ENCODE measurements at regions not wholly inside any gene's neighbourhood (a gene's known extent, or its start where the extent isn't known, plus 50 kb on each side); places are given as distances from the start of the nearest gene placed in this dataset.

- no peaks in the 10 kb centered on the region for H4K20me1 ChIP-seq (ENCODE audit: insufficient read depth, low read length, poor library complexity, severe bottlenecking)
- H3K4me3 ChIP-seq (ENCODE audit: low read length, poor library complexity, severe bottlenecking), result no peak overlapping the region
- no peak overlapping the region for H3K4me2 ChIP-seq (ENCODE audit: low read depth, low read length, poor library complexity, severe bottlenecking)
- H3K9me3 ChIP-seq (ENCODE audit: insufficient read depth, low read depth, low read length), result no peaks in the 10 kb centered on the region
- H3K4me1 ChIP-seq (ENCODE audit: insufficient read depth, low read length, poor library complexity, severe bottlenecking), result peaks cover 11% of the 10 kb centered on the region
- H3K27me3 ChIP-seq (ENCODE audit: insufficient read depth, low read length, poor library complexity, severe bottlenecking), result no peaks in the 10 kb centered on the region
- no peaks in the 10 kb centered on the region for H3K9me2 ChIP-seq (replicated peaks; ENCODE audit: low read depth, low read length)
- no peaks in the 10 kb centered on the region for H3K79me2 ChIP-seq (ENCODE audit: insufficient read depth, low read length)
- no peaks in the 10 kb centered on the region for H3K36me3 ChIP-seq (ENCODE audit: insufficient read depth, low read length)
- H3F3A ChIP-seq (ENCODE audit: low read depth), result no peaks in the 10 kb centered on the region
- no peak overlapping the region for H3K9ac ChIP-seq (ENCODE audit: low read depth, low read length, poor library complexity, severe bottlenecking)
- TF ChIP-seq EZH2phosphoT487 (IDR thresholded peaks at IDR 0.05; ENCODE audit: borderline replicate concordance), result no peak
- TF ChIP-seq, protein P1, sequence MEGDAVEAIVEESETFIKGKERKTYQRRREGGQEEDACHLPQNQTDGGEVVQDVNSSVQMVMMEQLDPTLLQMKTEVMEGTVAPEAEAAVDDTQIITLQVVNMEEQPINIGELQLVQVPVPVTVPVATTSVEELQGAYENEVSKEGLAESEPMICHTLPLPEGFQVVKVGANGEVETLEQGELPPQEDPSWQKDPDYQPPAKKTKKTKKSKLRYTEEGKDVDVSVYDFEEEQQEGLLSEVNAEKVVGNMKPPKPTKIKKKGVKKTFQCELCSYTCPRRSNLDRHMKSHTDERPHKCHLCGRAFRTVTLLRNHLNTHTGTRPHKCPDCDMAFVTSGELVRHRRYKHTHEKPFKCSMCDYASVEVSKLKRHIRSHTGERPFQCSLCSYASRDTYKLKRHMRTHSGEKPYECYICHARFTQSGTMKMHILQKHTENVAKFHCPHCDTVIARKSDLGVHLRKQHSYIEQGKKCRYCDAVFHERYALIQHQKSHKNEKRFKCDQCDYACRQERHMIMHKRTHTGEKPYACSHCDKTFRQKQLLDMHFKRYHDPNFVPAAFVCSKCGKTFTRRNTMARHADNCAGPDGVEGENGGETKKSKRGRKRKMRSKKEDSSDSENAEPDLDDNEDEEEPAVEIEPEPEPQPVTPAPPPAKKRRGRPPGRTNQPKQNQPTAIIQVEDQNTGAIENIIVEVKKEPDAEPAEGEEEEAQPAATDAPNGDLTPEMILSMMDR (conservative IDR thresholded peaks at IDR 0.05; ENCODE audit: low read length), result no peak
- no peak overlapping the region for H2AFZ ChIP-seq (ENCODE audit: low read length)
These were observed 525.9 kb upstream of the KCNMB2 start for GRCh38 chr3:178010306-178010705.

DNA sequence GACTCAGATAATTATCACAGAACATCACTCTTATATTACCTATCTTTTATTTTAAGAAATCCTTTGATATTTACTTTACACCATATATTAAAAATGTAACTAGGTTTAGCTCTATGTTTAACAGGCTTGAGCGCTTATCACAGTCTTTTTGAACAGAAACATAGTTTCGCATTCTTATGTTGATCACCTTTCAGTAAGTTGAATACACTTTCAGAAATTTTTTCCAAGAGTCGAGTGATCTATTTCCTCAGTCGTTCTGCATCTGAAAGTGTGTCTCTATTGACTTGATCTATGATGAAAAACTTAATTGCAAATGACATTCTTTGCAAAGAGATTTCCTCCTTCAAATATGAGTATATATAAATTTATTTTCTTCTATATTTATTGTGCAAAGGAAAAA lies 516.6 kb upstream of the KCNMB2 start:
- no peak overlapping the region for H3K4me2 ChIP-seq (ENCODE audit: low read depth, low read length, poor library complexity, severe bottlenecking)
- H3K9me2 ChIP-seq (replicated peaks; ENCODE audit: low read depth, low read length), result no peaks in the 10 kb centered on the region

GRCh38 chr3:178022599-178022998 lies 513.6 kb upstream of the KCNMB2 start:
- TF ChIP-seq, protein P1 (conservative IDR thresholded peaks at IDR 0.05; ENCODE audit: low read length), result 0 out of 2 replicates have a peak, but pooled peaks have one; percentile 10
- TF ChIP-seq EZH2phosphoT487 (IDR thresholded peaks at IDR 0.05; ENCODE audit: borderline replicate concordance), result no peak
- Histone ChIP-seq H2AFZ (ENCODE audit: low read length) (no peak overlapping the region), H3K4me2 (ENCODE audit: low read depth, low read length, poor library complexity, severe bottlenecking) (no peak overlapping the region), H3K4me3 (ENCODE audit: low read length, poor library complexity, severe bottlenecking) (no peak overlapping the region), H3K79me2 (ENCODE audit: insufficient read depth, low read length) (no peaks in the 10 kb centered on the region), H3F3A (ENCODE audit: low read depth) (no peaks in the 10 kb centered on the region), H3K9ac (ENCODE audit: low read depth, low read length, poor library complexity, severe bottlenecking) (no peak overlapping the region), H3K4me1 (ENCODE audit: insufficient read depth, low read length, poor library complexity, severe bottlenecking) (peaks cover 7% of the 10 kb centered on the region), H3K9me2 (replicated peaks; ENCODE audit: low read depth, low read length) (no peaks in the 10 kb centered on the region), H4K20me1 (ENCODE audit: insufficient read depth, low read length, poor library complexity, severe bottlenecking) (no peaks in the 10 kb centered on the region), H3K36me3 (ENCODE audit: insufficient read depth, low read length) (no peaks in the 10 kb centered on the region), H3K9me3 (ENCODE audit: insufficient read depth, low read depth, low read length) (no peaks in the 10 kb centered on the region), H3K27me3 (ENCODE audit: insufficient read depth, low read length, poor library complexity, severe bottlenecking) (no peaks in the 10 kb centered on the region)

More for the DNA sequence above, 516.6 kb upstream of the KCNMB2 start:
- Histone ChIP-seq H4K20me1 (ENCODE audit: insufficient read depth, low read length, poor library complexity, severe bottlenecking) (no peaks in the 10 kb centered on the region), H3F3A (ENCODE audit: low read depth) (no peaks in the 10 kb centered on the region), H3K4me1 (ENCODE audit: insufficient read depth, low read length, poor library complexity, severe bottlenecking) (peaks cover 7% of the 10 kb centered on the region), H3K27me3 (ENCODE audit: insufficient read depth, low read length, poor library complexity, severe bottlenecking) (no peaks in the 10 kb centered on the region), H3K36me3 (ENCODE audit: insufficient read depth, low read length) (no peaks in the 10 kb centered on the region), H3K9me3 (ENCODE audit: insufficient read depth, low read depth, low read length) (no peaks in the 10 kb centered on the region), H3K4me3 (ENCODE audit: low read length, poor library complexity, severe bottlenecking) (no peak overlapping the region), H3K9ac (ENCODE audit: low read depth, low read length, poor library complexity, severe bottlenecking) (no peak overlapping the region), H3K79me2 (ENCODE audit: insufficient read depth, low read length) (no peaks in the 10 kb centered on the region), H2AFZ (ENCODE audit: low read length) (no peak overlapping the region)
- TF ChIP-seq, protein P1 (conservative IDR thresholded peaks at IDR 0.05; ENCODE audit: low read length), result no peak
- no peak for TF ChIP-seq EZH2phosphoT487 (IDR thresholded peaks at IDR 0.05; ENCODE audit: borderline replicate concordance)

Measured in Loucy (cell line).